ENCODE measurements at regions not wholly inside any gene's neighbourhood (a gene's known extent, or its start where the extent isn't known, plus 50 kb on each side); places are given as distances from the start of the nearest gene placed in this dataset.
"Not testable (repeated sequence)": the region's sequence is repeated elsewhere in the genome, so short reads cannot be mapped to it uniquely, and the experiment has no call there.

- POLR2A ChIA-PET; DNase-seq (ENCODE audit: low spot score); H3K9me3 Mint-ChIP-seq; H3K36me3 Mint-ChIP-seq; H3K27me3 Mint-ChIP-seq (ENCODE audit: low read depth); CTCF ChIA-PET; ATAC-seq; H3K4me3 Mint-ChIP-seq; H3K27ac Mint-ChIP-seq: not testable (repeated sequence)
- peaks cover 18% of the 10 kb centered on the region for H3K4me1 Mint-ChIP-seq
Measured at GRCh38 chr1:148391323-148391722, 91.8 kb downstream of the PPIAL4G start.

GRCh38 chr1:148389027-148389339 is 94.1 kb downstream of the PPIAL4G start:
- TF ChIP-seq ZMAT4 (CRISPR knock-in tag; IDR thresholded peaks at IDR 0.05): no peak
- no peak for TF ChIP-seq OVOL2 (CRISPR knock-in tag; IDR thresholded peaks at IDR 0.05; ENCODE audit: borderline replicate concordance)
- no peak for TF ChIP-seq ZNF219 (CRISPR knock-in tag; IDR thresholded peaks at IDR 0.05; ENCODE audit: borderline replicate concordance)
- TF ChIP-seq IRF1 (CRISPR knock-in tag; IDR thresholded peaks at IDR 0.05): no peak
- no peak for TF ChIP-seq SMAD4 (CRISPR knock-in tag; IDR thresholded peaks at IDR 0.05)
- no peak for TF ChIP-seq HMGXB4 (CRISPR knock-in tag; IDR thresholded peaks at IDR 0.05)
- TF ChIP-seq GTF2I (CRISPR knock-in tag; conservative IDR thresholded peaks at IDR 0.05): no peak
- no peak for TF ChIP-seq ERG (CRISPR knock-in tag; IDR thresholded peaks at IDR 0.05)
- no peak for TF ChIP-seq AR (CRISPR knock-in tag; IDR thresholded peaks at IDR 0.05)
- TF ChIP-seq ZNF671 (CRISPR knock-in tag; IDR thresholded peaks at IDR 0.05): no peak
- TF ChIP-seq ZNF532 (CRISPR knock-in tag; IDR thresholded peaks at IDR 0.05; ENCODE audit: borderline replicate concordance): no peak
- TF ChIP-seq ZNF425 (CRISPR knock-in tag; conservative IDR thresholded peaks at IDR 0.05): no peak
- TF ChIP-seq RORB (CRISPR knock-in tag; IDR thresholded peaks at IDR 0.05): no peak
- TF ChIP-seq NR2C2 (CRISPR knock-in tag; IDR thresholded peaks at IDR 0.05): no peak
- no peak for TF ChIP-seq NFYB (CRISPR knock-in tag; conservative IDR thresholded peaks at IDR 0.05; ENCODE audit: low read depth)
- no peak for TF ChIP-seq JAZF1 (CRISPR knock-in tag; IDR thresholded peaks at IDR 0.05)
- no peak for TF ChIP-seq ZNF423 (CRISPR knock-in tag; IDR thresholded peaks at IDR 0.05)
- no peaks in the 10 kb centered on the region for H3K36me3 Mint-ChIP-seq
- DNase-seq (ENCODE audit: low spot score) (no peak), ATAC-seq (no peak)
- H3K4me1 Mint-ChIP-seq: peaks cover 27% of the 10 kb centered on the region
- peaks cover 8% of the 10 kb centered on the region for H3K27me3 Mint-ChIP-seq (ENCODE audit: low read depth)
- H3K27ac Mint-ChIP-seq: peak overlapping the region; percentile 93
- peak overlapping the region; percentile 82 for H3K4me3 Mint-ChIP-seq
- CTCF ChIA-PET: interaction anchor here (1.0 to 1.1 kb wide), 2 partner anchors 17 to 43 kb away, joined by 3 to 5 read pairs; no protein-coding TSS in a partner anchor
- H3K9me3 Mint-ChIP-seq: peaks cover 6% of the 10 kb centered on the region; the same call in 1 of the 2 replicates
- POLR2A ChIA-PET: interaction anchor here (0.7 to 1.7 kb wide), 6 partner anchors 10 to 134 kb away, joined by 3 to 14 read pairs (median 5); no protein-coding TSS in a partner anchor
